GM21529 (cell line): ENCODE measurements at regions not wholly inside any gene's neighbourhood (a gene's known extent, or its start where the extent isn't known, plus 50 kb on each side); places are given as distances from the start of the nearest gene placed in this dataset.

Experiments used
- ATAC-seq: cut with Tn5 transposase; IDR thresholded peaks from one replicate; pipeline ENCODE4 v1.9.1; 2021; ENCODE audit not compliant: unreplicated experiment

DNA sequence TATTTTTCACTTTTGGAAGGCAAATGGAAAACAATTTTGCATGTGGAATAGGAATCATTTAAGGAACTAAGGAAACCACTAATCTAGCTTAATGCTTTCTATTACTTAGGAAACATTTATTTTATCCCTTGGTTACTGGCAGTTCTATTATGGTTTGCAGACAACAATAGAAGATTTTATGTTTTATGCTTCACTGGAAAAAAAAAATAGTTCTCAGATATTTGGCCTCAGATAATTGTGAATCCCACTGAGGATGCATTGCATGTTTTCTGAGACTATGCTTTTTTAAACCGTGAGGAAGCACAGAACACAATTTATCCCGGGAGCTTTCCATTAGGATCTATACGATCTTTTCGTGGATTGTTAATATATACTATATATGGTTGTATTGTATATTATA, 356.9 kb downstream of the CSNK1G3 start:
- no peak for ATAC-seq

DNA sequence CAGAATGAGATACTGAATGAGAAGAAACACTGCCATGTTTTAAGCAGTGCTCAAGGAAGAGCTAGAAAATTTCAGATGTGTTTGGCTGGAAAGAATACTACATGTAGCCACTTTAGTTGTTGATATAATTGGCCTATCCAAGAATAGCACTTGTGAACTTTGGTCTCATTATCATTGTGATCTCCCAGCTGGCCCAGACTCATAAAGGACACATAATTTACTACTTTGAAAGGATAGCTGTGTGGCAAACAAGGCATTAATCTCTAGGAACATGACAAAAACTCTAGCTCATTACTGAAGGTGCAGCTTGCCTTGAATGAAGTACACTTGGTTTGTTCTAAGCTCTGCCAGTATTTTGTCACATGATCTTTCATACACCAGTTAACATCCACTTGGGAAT, 356.3 kb downstream of the CSNK1G3 start:
- ATAC-seq = no peak

- ATAC-seq = no peak
These were observed 353.7 kb downstream of the CSNK1G3 start for GRCh38 chr5:123865641-123866040.

- no peak for ATAC-seq
These were observed 352.6 kb downstream of the CSNK1G3 start for GRCh38 chr5:123864578-123864977.

GRCh38 chr5:123858938-123859337, 347.0 kb downstream of the CSNK1G3 start:
- ATAC-seq = no peak

DNA sequence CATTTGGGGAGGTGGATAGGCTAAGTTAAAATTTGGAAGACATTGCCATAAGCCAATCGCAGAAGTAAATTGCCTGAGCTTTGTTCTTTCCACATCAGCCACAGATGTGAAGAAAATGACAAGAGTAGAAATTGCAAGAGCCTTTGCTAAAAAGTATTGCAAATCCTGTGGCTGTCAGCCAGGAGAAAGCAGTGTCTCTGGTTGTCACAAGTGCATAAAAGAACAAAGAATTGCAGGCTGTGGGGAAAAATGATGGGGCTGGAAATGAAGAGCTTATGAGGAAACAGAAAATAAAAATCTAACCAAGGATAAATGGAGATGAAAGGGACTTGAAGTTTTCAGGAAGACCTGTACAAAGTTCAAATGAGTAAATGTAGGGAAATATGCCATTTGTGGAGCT, 344.8 kb downstream of the CSNK1G3 start:
- ATAC-seq = no peak

GRCh38 chr5:123855609-123856008, 343.6 kb downstream of the CSNK1G3 start:
- no peak for ATAC-seq

DNA sequence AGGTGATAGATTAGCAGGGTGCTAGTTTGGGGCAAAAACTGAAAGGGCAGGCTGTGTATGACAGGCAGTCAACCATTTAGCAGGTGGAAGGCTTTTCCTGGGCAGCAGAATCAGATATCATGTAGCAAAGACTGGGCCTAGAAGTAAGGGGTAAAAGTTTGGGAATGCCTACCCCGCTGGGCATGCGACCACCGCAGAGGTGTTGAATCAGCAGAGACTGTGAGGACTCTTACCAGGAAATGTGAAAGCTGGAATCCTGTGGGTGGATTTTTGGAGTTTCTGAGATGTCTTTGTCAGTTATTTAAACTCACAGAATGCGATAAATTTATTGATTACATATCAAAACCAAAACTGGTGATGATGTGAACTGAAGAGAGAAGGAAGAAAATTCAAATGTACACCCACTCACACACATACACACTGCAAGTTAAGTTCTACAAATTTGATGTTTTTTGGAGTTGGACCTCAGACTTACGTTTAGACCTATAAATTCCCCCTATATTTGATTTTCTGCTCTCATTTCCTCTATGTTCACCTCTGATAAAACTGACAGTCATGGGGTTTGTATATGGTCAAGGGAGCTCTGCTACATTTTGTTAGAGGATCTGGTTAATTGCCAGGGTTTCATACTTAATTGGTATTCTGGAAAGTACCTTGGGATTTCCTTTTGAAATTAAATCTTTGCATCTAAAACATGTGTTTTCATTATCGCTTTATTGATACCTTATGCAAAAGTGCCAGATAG, 333.6 kb downstream of the CSNK1G3 start:
- no peak for ATAC-seq

DNA sequence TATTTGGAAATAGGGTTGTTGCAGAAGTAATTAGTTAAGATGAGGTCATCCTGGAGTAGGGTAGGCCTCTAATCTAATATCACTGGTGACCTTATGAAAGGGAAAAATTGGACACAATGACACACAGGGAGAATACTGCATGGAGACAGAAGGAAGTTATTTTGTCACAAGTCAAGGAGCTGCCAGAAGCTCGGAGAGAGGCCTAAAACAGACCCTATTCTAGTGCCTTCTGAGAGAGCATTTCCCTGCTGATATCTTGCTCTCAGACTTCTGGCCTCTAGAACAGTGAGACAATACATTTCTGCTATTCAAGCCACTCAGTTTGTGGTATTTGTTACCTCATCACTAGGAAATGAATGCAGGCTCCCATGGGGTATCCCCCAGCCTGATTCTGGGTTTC, 332.9 kb downstream of the CSNK1G3 start:
- ATAC-seq = no peak

DNA sequence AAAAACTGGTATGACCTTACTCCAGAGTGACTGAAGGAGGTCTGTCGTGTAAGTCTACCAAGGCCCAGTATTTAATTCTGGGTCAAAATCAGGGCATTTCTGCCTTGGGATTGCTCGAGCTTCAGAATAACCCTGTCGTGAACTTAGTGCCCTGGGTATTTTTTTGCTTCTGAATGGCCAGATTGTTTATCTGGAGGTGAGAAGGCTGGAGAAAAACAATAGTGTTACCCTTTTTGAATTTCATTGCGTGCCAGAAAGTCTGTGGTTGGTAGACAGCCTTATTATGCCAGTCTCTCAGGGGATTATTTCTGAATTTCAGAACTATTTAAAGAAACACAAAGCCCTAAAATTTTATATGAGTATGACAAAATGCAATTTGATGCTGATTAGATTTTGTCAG, 323.4 kb downstream of the CSNK1G3 start:
- no peak for ATAC-seq

GRCh38 chr5:123830575-123830974, 318.6 kb downstream of the CSNK1G3 start:
- no peak for ATAC-seq

DNA sequence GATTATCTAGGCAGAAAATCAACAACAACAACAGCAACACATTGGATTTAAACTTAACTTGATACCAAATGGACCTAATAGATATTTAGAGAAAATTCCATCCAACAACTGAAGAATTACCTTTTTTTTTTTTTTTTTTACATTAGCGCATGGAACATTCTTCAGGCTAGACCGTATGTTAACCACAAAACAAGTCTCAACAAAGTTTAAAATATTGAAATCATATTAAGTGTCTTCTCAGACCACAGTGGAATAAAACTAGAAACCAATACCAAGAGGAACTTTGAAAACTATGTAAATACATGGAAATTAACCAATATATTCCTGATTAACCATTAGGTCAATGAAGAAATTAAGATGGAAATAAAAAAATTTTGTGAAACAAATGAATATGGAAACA, 315.8 kb downstream of the CSNK1G3 start:
- ATAC-seq = no peak

GRCh38 chr5:123819833-123820232, 307.9 kb downstream of the CSNK1G3 start:
- no peak for ATAC-seq

- ATAC-seq = no peak
These were observed 307.4 kb downstream of the CSNK1G3 start for GRCh38 chr5:123819386-123819785.

GRCh38 chr5:123817267-123817666, 305.3 kb downstream of the CSNK1G3 start:
- ATAC-seq = no peak

- ATAC-seq = no peak
These were observed 303.0 kb downstream of the CSNK1G3 start for GRCh38 chr5:123814801-123815470.

DNA sequence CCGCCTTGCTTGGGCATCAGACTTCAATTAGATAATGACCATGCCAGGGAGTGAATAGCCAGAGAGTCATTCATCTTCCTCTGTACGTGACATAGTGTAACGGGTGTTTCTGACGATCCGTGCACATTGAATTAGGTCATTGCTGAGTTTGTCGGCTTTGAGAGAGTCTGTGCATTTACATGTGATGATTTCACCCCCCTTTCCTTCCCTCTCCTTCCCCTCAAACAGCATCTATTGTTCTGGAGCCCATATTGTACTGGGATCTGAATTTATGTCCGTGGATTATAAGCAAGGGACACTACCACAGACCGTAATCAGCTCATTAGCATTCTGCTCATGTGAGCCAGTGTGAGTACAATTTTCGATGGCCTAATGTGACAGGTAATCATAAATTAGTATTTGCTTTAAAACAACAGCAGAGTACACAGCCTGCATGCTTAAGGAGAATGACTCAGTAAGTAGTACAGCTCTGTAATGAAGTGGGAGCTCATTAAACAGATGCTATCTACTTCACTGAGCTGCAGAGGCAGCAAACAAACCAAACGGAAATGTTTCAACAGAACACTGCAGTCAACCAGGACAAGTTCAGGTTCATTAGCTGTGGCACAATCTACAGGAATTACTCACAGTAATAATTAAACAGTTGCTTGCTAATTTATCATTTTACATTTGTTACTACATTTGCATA, 302.1 kb downstream of the CSNK1G3 start:
- ATAC-seq = no peak

- no peak for ATAC-seq
These were observed 301.3 kb downstream of the CSNK1G3 start for GRCh38 chr5:123813264-123813663.

- no peak for ATAC-seq
These were observed 299.9 kb downstream of the CSNK1G3 start for GRCh38 chr5:123811831-123812230.

DNA sequence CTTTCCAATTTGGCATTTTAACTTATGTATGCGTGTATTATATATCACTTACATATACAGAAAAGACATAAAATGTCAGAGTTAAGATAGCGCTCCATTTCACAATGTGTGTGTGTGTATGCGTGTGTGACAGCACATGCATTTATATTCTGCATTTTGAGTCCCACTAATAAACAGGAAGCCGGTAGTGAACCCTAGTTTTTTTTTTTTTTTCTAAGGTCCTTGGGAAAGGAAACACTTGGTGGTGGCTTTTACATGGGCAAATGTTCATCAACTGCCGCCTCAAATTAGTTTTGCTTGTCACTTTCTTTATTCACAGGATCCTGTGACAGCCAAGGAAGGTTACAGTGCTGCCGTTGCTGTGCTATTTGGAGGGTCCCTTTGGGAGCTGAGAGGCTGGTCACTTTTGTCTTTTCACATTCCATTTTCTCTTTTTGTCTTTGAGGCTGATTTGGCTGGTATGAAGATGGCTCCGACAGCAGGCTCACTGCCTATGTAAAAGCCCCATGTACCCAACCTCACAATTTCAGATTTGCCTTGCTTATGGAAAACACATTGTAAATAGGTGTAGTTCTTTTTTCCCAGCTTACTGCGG, 298.9 kb downstream of the CSNK1G3 start:
- ATAC-seq = no peak

DNA sequence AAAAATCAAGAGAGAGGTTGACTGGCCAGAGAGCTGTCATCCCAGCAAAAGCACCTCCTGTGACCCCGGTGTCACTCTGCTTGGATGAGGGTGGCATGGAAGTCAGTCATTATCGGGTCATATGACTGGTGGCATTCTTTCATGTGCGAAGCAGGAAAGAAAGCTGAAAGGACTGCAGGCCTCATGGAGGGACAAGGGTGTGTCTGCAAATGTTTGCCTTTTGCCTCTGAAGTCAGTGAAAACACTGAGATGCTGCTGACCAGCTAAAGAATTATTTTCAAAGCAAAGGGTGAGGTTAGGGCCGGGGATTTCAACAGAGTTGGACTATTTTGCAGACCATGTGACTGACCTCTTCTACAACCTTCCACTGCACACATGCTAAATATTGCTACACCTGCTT, 298.3 kb downstream of the CSNK1G3 start:
- no peak for ATAC-seq
